Caco-2 (cell line): ENCODE measurements at regions not wholly inside any gene's neighbourhood (a gene's known extent, or its start where the extent isn't known, plus 50 kb on each side); places are given as distances from the start of the nearest gene placed in this dataset.

ENCODE experiments used
- BruUV-seq: library from RNA; stranded (reverse); fragments of 400-500 nt; replicated peaks from 2 replicates; lab custom pipeline; 2021; lab: Mats Ljungman, UMichigan
- CTCF ChIA-PET: fragments of 300-600 bp; sonication (Branson Sonifier 250); formaldehyde crosslinking; loops from one replicate; lab custom pipeline; 2022; ENCODE audit warnings: antibody characterized with exemption; lab: Charles Lee
- POLR2A ChIA-PET: fragments of 300-600 bp; sonication (Branson Sonifier 250); formaldehyde crosslinking; loops from one replicate; lab custom pipeline; 2022; ENCODE audit warnings: antibody characterized with exemption; lab: Charles Lee
- DNase-seq, 2 experiments: peaks; one replicate each; pipeline versions ENCODE4 v3.0.0 to v3.0.0-alpha.2; 2020 to 2022
- H3K27me3 ChIP-seq: replicated peaks from 2 replicates; pipeline ENCODE4 v1.6.0; 2011; ENCODE audit warnings: low read length; ENCODE audit not compliant: control insufficient read depth, insufficient read depth
- H3K36me3 ChIP-seq: 2 replicates; pipeline ENCODE4 v1.5.1; 2011; ENCODE audit warnings: low read length; ENCODE audit not compliant: control insufficient read depth, insufficient read depth
- H3K4me1 ChIP-seq: fragments of 250-450 bp; sonication (Bioruptor Pico); 2 replicates; pipeline ENCODE4 v1.5.1; 2020; ENCODE audit warnings: mild to moderate bottlenecking
- H3K4me3 ChIP-seq: 2 replicates; pipeline ENCODE4 v1.5.1; 2011; ENCODE audit warnings: low read depth, mild to moderate bottlenecking, control low read depth, low read length
- H3K9me3 ChIP-seq: fragments of 250-450 bp; sonication (Bioruptor Pico); 2 replicates; pipeline ENCODE4 v1.5.1; 2020; ENCODE audit warnings: mild to moderate bottlenecking, moderate library complexity
- H3K27ac Mint-ChIP-seq: one replicate; pipeline ENCODE4 v1.8.0; 2022; ENCODE audit warnings: mixed read lengths; ENCODE audit not compliant: unreplicated experiment
- H3K27me3 Mint-ChIP-seq: one replicate; pipeline ENCODE4 v1.8.0; 2022; ENCODE audit warnings: mixed read lengths; ENCODE audit not compliant: insufficient read depth, unreplicated experiment
- H3K36me3 Mint-ChIP-seq: one replicate; pipeline ENCODE4 v1.8.0; 2022; ENCODE audit warnings: mild to moderate bottlenecking, mixed read lengths; ENCODE audit not compliant: insufficient read depth, unreplicated experiment
- H3K4me1 Mint-ChIP-seq: one replicate; pipeline ENCODE4 v1.8.0; 2022; ENCODE audit warnings: low read depth, mixed read lengths; ENCODE audit not compliant: unreplicated experiment
- H3K4me3 Mint-ChIP-seq: one replicate; pipeline ENCODE4 v1.8.0; 2022; ENCODE audit warnings: mild to moderate bottlenecking, moderate library complexity, mixed read lengths; ENCODE audit not compliant: unreplicated experiment
- H3K9me3 Mint-ChIP-seq: one replicate; pipeline ENCODE4 v1.8.0; 2022; ENCODE audit warnings: mixed read lengths; ENCODE audit not compliant: unreplicated experiment
- CTCF ChIP-seq, 2 experiments: fragments of 200-600 bp in 1 of 2; IDR thresholded peaks; 1 replicate in 1 of 2; 2 replicates in 1 of 2; pipeline versions ENCODE4 v1.5.1 to v1.8.0; 2011 to 2022; ENCODE audit warnings: antibody characterized with exemption in 1 of 2, control low read depth in 1 of 2, inconsistent platforms in 1 of 2, low read depth in 1 of 2, low read length in 1 of 2, mild to moderate bottlenecking in 1 of 2, moderate library complexity in 1 of 2; ENCODE audit not compliant: insufficient read depth in 1 of 2, severe bottlenecking in 1 of 2, unreplicated experiment in 1 of 2
- intact Hi-C: fragments of 100-400 bp; cut with micrococcal nuclease; formaldehyde crosslinking; loops from one replicate; pipeline ENCODE4 v1.10.0; 2022; ENCODE audit not compliant: unreplicated experiment

- H3K4me3 ChIP-seq, result no peak overlapping the region
- no peaks in the 10 kb centered on the region for H3K27me3 Mint-ChIP-seq
- intact Hi-C loops, result no loop called here
- no peaks in the 10 kb centered on the region for H3K36me3 ChIP-seq
- H3K4me3 Mint-ChIP-seq, result no peak overlapping the region
- BruUV-seq, result no TSS peak
- POLR2A ChIA-PET, result no interaction called here
- H3K9me3 Mint-ChIP-seq, result peaks cover 43% of the 10 kb centered on the region
- H3K4me1 Mint-ChIP-seq, result no peaks in the 10 kb centered on the region
- DNase-seq, result no peak
- no peaks in the 10 kb centered on the region for H3K4me1 ChIP-seq
- no peak for TF ChIP-seq CTCF (IDR thresholded peaks at IDR 0.05; ENCODE audit: insufficient read depth in 1 of 2, low read depth in 1 of 2, low read length in 1 of 2, severe bottlenecking in 1 of 2, unreplicated experiment in 1 of 2)
- peaks cover 6% of the 10 kb centered on the region for H3K9me3 ChIP-seq
- CTCF ChIA-PET, result no interaction called here
- no peak overlapping the region for H3K27ac Mint-ChIP-seq
- no peaks in the 10 kb centered on the region for H3K36me3 Mint-ChIP-seq
- no peaks in the 10 kb centered on the region for H3K27me3 ChIP-seq
Measured at GRCh38 chr16:54783226-54783625, 147.4 kb upstream of the IRX5 start.

- no peak for DNase-seq
- no peaks in the 10 kb centered on the region for H3K4me1 Mint-ChIP-seq
- H3K36me3 ChIP-seq, result no peaks in the 10 kb centered on the region
- intact Hi-C loops, result no loop called here
- TF ChIP-seq CTCF (IDR thresholded peaks at IDR 0.05; ENCODE audit: insufficient read depth in 1 of 2, low read depth in 1 of 2, low read length in 1 of 2, severe bottlenecking in 1 of 2, unreplicated experiment in 1 of 2), result no peak
- peaks cover 13% of the 10 kb centered on the region for H3K9me3 Mint-ChIP-seq
- no peaks in the 10 kb centered on the region for H3K9me3 ChIP-seq
- no peaks in the 10 kb centered on the region for H3K4me1 ChIP-seq
- H3K4me3 ChIP-seq, result no peak overlapping the region
- H3K4me3 Mint-ChIP-seq, result no peak overlapping the region
- no peaks in the 10 kb centered on the region for H3K27me3 Mint-ChIP-seq
- ChIA-PET POLR2A (no interaction called here), CTCF (no interaction called here)
- no peaks in the 10 kb centered on the region for H3K36me3 Mint-ChIP-seq
- no peaks in the 10 kb centered on the region for H3K27me3 ChIP-seq
- BruUV-seq, result no TSS peak
- H3K27ac Mint-ChIP-seq, result no peak overlapping the region
Measured at GRCh38 chr16:54780266-54780665, 150.4 kb upstream of the IRX5 start.

GRCh38 chr16:54779549-54779948 is 151.1 kb upstream of the IRX5 start:
- H3K9me3 Mint-ChIP-seq, result peaks cover 10% of the 10 kb centered on the region
- no peaks in the 10 kb centered on the region for H3K27me3 ChIP-seq

More at GRCh38 chr16:54779549-54779948, 151.1 kb upstream of the IRX5 start:
- TF ChIP-seq CTCF (IDR thresholded peaks at IDR 0.05; ENCODE audit: insufficient read depth in 1 of 2, low read depth in 1 of 2, low read length in 1 of 2, severe bottlenecking in 1 of 2, unreplicated experiment in 1 of 2), result no peak
- no peaks in the 10 kb centered on the region for H3K36me3 ChIP-seq
- DNase-seq, result no peak
- H3K9me3 ChIP-seq, result no peaks in the 10 kb centered on the region
- Mint-ChIP-seq H3K4me3 (no peak overlapping the region), H3K27ac (no peak overlapping the region), H3K4me1 (no peaks in the 10 kb centered on the region), H3K27me3 (no peaks in the 10 kb centered on the region), H3K36me3 (no peaks in the 10 kb centered on the region)
- H3K4me3 ChIP-seq, result no peak overlapping the region
- intact Hi-C loops, result no loop called here
- POLR2A ChIA-PET, result no interaction called here
- no TSS peak for BruUV-seq
- H3K4me1 ChIP-seq, result no peaks in the 10 kb centered on the region
- CTCF ChIA-PET, result no interaction called here
